Uterus (tissue), 2 donors: ENCODE measurements at regions not wholly inside any gene's neighbourhood (a gene's known extent, or its start where the extent isn't known, plus 50 kb on each side); places are given as distances from the start of the nearest gene placed in this dataset.

Source experiments
- CTCF ChIP-seq, 4 experiments: fragments of 200-600 bp in 2 of 4; fragments of 450-650 bp in 2 of 4; sonication (generic) in 2 of 4; IDR thresholded peaks; one replicate each; pipeline ENCODE4 v1.5.1; 2016 to 2019; ENCODE audit warnings: antibody characterized with exemption in 4 of 4, mild to moderate bottlenecking in 2 of 4, moderate library complexity in 1 of 4
- POLR2A ChIP-seq, 2 donors: fragments of 450-650 bp; IDR thresholded peaks; one replicate each; pipeline ENCODE4 v1.6.1; 2016; ENCODE audit warnings: antibody characterized with exemption in 2 of 2, mild to moderate bottlenecking in 1 of 2, moderate library complexity in 1 of 2

DNA sequence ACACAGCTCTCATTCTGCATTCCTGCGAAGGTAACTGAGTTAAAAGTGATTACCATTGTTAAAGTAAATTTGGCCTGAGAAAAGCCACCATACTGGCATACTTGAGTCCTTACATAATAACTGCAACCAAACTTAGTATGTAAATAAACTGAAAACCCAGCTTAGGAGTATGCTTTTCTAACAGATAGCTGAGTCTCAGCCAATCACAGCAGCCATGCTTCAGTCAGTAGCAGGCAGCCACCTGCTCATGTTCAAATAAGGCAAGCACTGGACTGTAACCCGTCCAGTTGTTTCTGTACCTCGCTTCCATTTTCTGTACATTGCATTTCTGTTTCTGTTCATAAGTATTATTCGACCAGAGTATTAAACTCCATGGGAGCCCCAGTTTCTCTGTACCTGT is 58.6 kb downstream of the GCNT4 start:
- TF ChIP-seq POLR2A (IDR thresholded peaks at IDR 0.05), result no peak
- TF ChIP-seq CTCF (IDR thresholded peaks at IDR 0.05), result no peak
